HT-29 (cell line): ENCODE measurements at regions not wholly inside any gene's neighbourhood (a gene's known extent, or its start where the extent isn't known, plus 50 kb on each side); places are given as distances from the start of the nearest gene placed in this dataset.

Experiments used
- DNase-seq: peaks from one replicate; pipeline ENCODE4 v3.0.0-alpha.2; 2015; ENCODE audit warnings: low spot score

DNA sequence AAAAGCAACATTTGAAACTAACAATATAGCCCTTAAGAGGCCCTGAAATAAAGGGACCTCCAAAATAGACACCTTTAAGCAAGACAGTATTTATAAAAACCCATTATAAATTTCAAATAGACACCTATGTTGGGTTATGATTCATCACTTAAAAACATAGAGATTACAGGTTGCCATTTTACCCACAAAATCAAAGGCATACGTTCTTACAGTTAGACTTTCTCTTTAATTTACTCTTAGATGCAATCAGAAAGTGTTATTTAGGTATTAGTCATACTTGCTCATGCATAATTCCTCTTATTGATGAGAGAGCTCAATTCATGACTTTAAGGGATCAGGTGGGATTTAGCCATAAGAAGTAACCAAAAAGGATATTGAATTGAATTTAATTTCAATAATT lies 51.5 kb upstream of the TMEM200A start:
- no peak for DNase-seq

GRCh38 chr6:130313206-130313605 lies 52.6 kb upstream of the TMEM200A start:
- DNase-seq, result peak; percentile 33

DNA sequence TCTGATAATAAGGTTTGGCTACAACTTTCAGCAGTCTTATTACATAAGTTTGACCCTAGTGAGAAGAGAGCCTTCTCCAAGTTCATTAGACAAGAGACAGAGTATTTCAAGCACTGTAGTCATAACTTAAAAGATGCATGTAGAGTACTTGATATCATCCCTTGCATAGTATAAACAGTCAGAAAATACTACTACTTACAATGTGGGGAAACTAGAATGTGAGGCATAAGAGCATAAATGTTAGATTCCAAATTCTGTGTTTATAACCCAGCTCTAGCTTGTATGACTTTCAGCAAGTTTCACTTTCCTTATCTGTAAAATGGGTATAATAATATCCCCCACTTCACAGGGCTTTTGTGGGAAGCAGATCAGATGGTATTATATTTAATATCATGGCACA lies 56.8 kb upstream of the TMEM200A start:
- DNase-seq, result no peak

DNA sequence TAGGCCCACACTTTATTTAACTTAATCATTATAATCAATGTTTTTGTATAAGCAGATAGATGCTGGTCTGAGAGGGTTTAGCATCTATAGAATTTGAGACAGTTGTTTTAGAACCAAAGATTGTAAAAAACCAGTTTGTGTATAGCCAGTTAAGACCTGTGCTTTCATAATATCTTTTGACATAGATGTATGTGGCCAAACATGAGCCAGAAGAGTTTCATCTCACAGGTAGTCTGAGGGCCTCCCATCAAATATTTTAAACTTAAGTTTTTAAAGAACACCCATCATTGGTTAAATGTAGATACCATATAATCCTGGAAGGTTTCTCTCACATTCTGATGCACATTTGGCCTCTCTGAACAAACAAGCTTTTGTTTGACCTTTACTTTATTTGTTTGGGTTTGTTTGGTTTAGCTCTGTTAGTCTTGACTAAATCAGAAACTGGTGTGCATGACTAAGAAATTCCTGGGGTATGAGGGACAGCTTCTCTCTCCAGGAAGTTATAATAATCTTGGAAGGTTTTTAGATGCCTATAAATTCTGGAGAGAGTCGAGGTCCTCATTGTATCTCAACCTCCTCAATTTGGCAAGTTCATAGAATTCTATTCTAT lies 58.0 kb upstream of the TMEM200A start:
- peak; percentile 2 for DNase-seq

- DNase-seq, result no peak
Measured at GRCh38 chr6:130306377-130306776, 59.4 kb upstream of the TMEM200A start.

DNA sequence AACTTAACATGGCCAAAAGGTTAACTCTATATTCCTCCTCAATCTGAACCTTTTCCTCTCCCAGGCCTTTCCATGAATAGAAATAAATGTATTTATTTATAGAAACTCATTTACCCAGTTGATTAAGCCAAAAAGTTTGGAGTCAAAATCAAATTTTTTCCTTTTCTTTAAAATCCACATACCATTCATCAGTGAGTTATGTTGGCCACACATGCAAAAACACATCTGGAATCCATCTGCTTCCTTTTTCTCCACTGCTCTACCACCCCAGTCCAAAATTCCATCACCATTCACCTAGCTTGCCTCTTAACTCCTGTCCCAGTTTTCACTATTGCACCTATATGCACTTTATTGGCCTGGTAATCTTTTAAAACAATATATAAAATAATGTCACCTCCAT lies 62.4 kb upstream of the TMEM200A start:
- no peak for DNase-seq

GRCh38 chr6:130298258-130298657 lies 67.6 kb upstream of the TMEM200A start:
- DNase-seq, result no peak

GRCh38 chr6:130296854-130297253 lies 69.0 kb upstream of the TMEM200A start:
- DNase-seq, result peak; percentile 3

- DNase-seq, result peak; percentile 57
Measured at GRCh38 chr6:130293800-130294199, 71.0 kb upstream of the SAMD3 start.

DNA sequence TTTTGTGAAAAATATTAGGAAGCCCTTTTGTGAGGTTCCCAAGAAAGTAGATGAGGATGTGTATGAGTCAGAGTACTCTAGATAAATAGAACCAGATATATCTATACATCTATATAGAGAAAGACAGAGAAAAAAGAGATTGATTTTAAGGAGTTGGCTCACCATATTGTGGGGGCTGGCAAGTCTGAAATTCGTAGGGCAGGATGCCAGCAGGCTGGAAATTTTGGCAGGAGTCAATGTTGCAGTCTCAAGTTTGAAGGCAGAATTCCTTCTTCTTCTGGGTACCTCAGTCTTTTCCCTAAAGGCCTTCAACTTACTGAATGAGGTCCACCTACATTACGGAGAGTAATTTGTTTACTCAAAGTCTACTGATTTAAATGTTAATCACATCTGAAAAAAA lies 65.3 kb upstream of the SAMD3 start:
- DNase-seq, result no peak

DNA sequence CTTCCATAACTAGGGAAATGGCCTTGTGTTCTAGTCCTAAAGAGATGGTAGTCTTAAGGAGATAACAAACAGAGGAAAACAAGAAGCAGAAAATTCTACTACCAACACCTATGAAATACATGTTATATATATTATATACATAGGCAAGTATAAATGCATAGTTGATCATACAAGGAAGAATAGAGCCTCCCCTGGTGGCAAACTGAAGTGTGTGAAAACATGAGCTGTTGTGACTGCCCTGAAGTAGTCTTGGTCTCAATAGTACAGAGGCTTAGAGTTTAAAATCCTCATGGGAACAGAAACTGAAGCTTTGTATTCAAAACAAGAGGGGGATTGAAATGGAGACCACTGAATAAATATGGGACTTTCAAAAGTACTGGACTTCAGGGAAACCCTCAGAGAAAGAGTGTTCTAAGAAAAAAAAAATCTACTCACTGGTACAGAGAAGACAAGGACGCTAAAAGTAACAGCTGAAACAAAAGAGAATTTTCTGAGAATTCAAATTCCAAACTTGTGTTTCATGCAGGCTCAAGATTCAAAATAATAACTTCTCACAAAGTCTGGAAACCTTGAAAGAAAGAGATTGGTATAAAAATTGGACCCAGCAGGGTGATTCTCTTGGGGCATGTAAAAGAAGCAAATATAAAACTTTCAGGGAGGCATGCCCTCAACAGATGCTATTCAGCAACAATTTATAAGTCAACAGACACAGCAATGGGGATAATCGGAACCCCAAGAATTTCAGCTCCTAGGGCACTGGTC lies 59.7 kb upstream of the SAMD3 start:
- peak; percentile 27 for DNase-seq

DNA sequence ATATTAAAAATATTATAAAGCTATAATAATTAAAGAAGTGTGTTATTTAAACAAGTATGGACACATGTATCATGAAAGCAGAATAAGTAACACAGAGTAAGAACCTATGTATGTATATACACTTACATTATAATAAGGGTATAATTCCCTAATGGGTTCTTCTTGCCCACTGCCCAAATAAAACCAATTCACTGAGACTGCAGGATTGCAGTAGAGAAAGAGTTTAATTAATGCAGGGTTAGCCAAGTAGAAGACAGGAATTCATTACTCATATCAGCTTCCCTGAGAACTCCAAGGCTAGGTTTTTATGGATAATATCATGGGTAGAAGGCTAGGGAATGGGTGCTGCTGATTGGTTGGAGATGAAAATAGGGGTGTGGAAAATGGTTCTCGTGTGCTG lies 53.8 kb upstream of the SAMD3 start:
- DNase-seq, result no peak

DNA sequence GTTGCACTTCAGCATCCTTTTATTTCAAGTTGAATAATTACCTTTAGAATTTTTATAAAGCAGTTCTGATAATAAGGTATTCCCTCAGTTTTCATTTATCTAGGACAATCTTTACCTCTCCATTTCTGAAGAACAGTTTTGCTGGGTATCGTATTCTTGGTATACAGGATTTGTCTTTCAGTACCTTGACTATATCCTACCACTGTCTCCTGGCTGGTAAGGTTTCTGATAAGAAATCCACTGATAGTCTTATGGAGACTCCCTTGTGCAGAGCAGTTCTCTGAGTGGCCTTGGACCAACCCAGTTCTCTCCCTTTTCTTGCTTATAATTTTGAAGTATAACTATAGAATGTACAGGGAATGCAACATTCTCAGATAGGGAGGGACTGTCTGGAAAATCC lies 51.3 kb upstream of the SAMD3 start:
- no peak for DNase-seq
